ENCODE measurements at regions not wholly inside any gene's neighbourhood (a gene's known extent, or its start where the extent isn't known, plus 50 kb on each side); places are given as distances from the start of the nearest gene placed in this dataset.

DNA sequence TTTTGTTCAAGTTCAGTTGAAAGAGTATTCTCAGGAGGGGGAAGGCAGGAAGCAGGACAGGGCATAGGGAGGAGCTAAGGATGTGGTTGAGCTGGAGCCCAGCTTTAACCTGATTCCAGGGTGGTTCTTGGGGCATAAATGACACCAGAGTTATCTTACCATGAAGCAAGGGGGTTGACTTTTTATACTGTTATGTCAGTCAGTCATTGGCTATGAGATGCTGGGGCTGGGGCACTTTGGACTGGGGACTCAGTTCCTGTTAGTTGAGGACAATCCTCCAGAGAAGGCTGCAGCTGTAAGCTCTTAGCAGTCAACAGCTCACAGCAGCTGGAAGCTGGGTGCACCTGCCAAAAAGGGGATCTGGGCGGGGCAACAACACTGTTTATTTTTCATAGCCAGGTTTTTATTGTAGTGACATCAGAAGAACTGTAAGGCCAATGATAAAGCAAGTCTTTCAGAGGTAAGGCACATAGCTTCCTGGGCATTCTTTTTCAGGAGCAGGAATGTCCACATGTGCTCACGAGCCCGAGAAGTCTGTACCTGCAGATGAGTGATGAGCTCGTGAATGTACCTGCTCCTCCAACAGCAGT lies 78.5 kb downstream of the MID1IP1 start:
- TF ChIP-seq EP300 (IDR thresholded peaks at IDR 0.05) (no peak), POLR2A (IDR thresholded peaks at IDR 0.05) (no peak)
- TF ChIP-seq, protein P1, sequence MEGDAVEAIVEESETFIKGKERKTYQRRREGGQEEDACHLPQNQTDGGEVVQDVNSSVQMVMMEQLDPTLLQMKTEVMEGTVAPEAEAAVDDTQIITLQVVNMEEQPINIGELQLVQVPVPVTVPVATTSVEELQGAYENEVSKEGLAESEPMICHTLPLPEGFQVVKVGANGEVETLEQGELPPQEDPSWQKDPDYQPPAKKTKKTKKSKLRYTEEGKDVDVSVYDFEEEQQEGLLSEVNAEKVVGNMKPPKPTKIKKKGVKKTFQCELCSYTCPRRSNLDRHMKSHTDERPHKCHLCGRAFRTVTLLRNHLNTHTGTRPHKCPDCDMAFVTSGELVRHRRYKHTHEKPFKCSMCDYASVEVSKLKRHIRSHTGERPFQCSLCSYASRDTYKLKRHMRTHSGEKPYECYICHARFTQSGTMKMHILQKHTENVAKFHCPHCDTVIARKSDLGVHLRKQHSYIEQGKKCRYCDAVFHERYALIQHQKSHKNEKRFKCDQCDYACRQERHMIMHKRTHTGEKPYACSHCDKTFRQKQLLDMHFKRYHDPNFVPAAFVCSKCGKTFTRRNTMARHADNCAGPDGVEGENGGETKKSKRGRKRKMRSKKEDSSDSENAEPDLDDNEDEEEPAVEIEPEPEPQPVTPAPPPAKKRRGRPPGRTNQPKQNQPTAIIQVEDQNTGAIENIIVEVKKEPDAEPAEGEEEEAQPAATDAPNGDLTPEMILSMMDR (IDR thresholded peaks at IDR 0.05): no peak

Measured in ovary (tissue), 3 donors.